ENCODE measurements at regions not wholly inside any gene's neighbourhood (a gene's known extent, or its start where the extent isn't known, plus 50 kb on each side); places are given as distances from the start of the nearest gene placed in this dataset.
"Not testable (repeated sequence)": the region's sequence is repeated elsewhere in the genome, so short reads cannot be mapped to it uniquely, and the experiment has no call there.

DNA sequence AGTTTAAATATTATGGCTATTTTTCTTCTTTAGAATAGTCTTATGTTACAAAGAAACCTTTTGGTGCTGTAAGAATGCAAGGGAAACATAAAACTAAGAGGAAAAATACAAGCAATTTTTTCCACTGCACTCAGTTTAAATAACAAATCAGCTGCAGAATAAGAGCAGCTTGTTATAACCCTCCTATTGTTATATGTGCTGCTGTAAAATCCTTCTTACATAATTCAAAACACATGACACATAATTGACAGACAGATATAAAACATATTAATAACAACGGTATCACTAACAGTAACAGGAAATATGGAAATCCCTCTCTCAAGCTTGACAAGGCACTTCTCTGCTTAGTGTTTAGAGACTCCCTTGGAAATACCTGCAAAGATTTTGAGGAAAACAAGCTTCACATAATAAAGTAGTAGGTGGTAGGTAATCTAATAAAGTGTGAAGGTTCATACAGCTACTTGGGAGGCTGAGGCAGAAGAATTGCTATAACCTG, 385.3 kb upstream of the HS3ST1 start:
- no peak for DNase-seq

GRCh38 chr4:11811521-11811920, 382.8 kb upstream of the HS3ST1 start:
- not testable (repeated sequence) for DNase-seq

- peak; percentile 71 for DNase-seq
Observed at GRCh38 chr4:11805842-11806241, 377.1 kb upstream of the HS3ST1 start.

DNA sequence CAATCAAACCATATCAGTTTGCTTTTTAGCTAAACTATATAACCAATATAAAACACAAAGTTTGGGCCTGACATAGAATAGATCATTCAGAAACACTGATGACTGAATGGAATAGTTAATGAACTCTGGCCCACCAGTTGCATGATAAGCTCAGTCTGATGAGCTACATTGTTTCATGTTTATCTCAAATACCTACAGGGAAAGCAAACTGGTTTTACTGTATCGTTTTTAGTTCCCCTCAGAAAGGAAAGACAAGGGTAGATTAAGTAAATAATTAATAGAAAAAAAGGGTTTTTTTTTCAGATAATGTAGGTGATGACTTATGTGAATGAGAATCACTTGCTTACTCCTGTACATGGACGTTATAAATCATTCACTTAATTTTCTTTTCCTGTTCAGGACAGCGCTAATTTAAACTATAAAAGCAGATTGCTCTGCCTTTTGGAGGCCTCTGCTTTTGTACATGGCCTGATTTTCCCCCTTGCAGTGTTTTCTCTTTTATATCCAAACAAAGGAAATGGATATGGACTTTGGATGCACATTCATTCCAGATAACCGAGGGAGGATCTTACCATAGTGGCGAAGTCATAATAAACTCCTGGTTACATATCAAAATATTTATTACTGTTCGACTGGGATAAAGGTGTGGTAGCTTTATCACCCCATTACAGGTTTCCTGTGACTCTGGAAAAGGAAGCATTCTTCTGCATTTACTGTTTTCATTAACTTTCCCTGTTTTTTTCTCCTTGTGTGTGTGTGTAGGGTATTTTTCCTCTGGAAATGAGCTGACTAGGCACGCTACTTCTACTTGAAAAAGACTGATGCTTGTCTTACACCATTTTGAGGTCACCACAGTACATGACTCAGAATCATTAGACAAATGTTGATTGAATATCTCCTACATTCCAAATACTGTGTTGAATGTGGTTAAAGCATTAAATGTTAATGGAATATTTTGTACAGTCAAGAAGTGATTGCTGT, 373.1 kb upstream of the HS3ST1 start:
- DNase-seq, result no peak

DNA sequence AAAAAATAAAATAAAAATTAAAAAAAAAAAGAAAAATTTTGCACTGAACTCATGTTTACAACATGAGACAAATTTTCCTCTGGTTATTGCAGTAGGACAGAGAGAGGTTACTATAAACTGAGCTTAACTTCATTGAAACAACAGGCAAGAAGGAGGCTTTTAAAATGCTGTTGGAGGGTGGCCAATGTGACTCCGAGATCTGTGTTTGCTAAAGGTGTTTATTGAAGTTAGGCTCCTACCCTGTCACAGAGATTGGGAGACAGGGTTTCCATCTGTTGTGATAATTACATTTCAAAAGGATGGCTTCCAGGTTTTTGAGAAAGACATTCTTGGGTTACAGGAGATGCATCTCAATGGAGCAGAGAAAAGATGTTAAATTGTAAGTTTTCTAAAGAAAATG, 370.5 kb upstream of the HS3ST1 start:
- DNase-seq, result no peak

DNA sequence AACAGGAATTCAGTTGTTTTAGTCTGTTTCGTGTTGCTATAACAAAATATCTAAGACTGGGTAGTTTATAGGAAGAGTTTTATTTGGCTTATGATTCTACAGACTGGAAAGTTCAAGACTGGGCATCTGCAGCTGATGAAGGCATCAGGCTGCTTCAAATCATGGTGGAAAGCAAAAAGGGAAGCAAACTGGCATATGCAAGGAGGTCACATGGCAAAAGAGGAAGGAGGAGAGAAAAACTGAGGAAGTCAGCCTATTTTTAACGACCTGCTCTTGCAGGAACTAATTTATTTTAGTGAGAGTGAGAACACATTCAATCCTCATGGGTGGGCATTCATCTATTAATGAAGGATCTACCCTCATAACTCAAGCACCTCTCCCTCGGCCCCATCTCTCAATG, 363.1 kb upstream of the HS3ST1 start:
- peak; percentile 45 for DNase-seq

DNA sequence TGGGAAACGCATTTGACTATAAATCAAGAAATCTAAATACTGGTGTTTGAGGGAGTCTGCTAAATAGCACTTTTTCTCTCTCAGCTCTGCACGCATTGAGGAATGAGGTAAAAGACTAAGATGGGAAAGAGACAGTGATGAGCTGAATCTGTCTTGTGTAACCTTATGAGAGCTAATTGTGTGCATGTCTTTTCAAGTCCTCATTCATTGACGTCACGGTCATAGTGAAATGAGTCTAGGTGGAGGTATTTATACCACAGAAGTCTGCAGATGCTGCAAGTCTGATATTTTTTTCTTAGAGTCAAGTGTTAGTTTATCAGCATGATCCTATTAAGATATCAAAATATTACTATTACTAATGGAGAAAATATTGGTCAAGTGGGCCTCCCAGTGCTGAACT, 361.5 kb upstream of the HS3ST1 start:
- DNase-seq, result no peak

GRCh38 chr4:11783588-11783987, 354.9 kb upstream of the HS3ST1 start:
- no peak for DNase-seq

DNA sequence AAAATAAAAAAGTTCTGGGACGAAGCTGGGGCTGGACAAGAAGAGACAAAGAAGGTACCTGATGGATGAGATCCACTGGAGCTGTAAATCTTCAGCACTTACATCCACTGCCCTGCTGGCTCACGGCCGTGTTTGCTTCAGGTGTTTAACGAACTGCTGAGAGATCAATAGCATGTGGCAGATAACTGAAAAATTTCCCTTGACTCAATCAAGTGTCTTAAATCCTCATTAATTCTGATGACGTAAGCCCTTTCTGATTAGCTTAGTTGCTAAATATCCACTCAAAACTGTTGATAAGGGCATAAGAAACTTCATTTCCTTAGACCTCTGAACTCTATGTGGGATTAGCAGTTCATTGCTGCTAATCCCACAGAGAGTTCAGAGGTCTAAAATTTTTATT, 354.2 kb upstream of the HS3ST1 start:
- no peak for DNase-seq

GRCh38 chr4:11777447-11777846, 348.8 kb upstream of the HS3ST1 start:
- no peak for DNase-seq

DNA sequence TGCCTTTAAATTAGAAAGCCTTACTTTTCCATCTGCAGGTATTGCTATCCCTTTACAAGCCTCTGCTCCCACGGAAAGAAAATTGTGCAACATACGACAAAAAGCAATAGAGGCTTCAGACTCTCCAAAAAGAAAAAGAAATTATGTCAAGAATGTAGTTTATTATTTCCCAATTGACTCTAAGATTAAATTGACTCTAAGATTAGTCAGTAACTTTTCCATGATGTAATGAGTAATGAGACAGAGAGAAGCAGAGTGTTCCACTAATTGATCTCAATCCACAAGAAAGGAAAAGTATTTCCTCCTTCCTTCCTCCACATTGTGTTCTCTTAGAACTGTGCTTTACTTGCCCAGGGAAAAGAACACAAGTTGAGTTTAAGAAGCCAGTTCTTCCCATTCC, 345.7 kb upstream of the HS3ST1 start:
- no peak for DNase-seq

DNA sequence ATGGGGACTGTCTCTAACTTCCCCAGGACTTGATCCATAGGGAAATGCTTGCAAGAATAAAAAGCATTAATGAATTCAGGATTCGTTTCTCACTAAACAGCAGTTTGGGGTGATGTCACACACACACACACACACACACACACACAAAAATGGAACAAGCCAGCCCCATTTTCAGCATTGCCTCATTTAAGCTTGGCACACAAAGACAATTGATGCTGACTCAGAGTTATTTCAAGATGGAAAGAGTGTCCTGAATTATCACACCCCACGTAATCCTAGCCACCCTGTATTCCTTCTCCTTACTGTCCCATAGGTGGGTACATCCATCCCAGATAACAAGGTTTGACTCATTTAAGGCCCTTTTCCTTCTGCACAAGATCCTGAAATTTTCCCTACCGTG, 345.1 kb upstream of the HS3ST1 start:
- no peak for DNase-seq

GRCh38 chr4:11769434-11769833, 340.7 kb upstream of the HS3ST1 start:
- DNase-seq, result no peak

DNA sequence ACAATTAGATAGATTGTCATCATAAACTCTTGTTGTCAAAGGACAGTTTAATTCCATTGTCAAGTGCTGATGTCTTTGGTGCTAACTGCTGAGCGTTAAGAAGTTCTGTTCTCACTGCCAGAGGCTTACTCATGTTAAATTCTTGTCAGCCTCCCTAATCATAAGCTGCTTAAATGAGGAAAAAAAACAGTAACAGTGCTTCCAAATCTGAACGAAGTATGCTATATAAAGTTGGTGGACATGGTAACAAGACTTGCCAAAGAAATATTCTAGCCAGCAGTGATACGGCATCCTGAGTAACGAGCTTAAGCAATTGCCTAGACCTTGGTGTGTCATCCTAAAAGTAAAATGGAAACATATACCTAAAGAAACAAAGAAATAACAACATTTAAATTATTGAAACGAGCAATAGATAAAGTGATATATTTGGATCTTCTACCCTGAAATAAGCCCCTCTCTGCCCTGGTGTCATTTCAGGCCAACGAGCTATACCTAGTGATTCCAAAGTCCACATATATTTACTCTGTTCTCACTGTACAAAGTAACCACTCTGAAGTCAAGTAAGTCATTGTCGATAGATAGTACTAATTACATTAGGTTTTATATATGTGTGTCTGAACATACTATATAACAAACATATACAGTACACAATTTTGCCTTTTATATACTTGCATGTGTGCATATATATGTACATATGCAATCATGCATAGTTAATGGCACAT, 339.7 kb upstream of the HS3ST1 start:
- DNase-seq, result no peak

DNA sequence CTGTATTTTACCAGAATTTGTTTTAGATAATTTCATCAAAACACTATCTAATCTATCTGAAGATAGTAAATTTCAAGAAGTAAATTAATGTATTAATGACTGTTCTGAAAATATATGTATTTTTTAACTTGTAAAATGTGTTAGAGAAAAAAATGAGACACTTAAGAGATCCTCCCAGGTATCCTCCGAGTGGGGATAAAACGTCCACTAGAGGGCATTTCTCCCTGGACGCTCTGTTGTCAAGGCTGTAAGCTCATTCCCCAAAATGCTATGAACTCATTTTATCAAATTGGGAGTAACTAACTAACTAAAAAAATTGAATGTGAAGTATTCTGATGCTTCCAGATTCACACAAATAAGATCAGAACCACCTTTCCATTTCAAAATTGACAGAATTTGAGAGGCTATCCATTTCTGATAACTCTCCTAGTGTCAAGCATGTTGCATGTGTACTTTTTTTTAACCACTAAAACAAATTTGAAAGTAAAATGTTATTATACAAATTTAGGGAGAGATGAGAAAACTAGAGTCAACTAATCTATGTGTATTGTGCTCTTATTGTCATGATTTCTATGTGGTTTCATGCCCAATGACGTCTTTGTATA, 337.3 kb upstream of the HS3ST1 start:
- DNase-seq, result peak; percentile 72

DNA sequence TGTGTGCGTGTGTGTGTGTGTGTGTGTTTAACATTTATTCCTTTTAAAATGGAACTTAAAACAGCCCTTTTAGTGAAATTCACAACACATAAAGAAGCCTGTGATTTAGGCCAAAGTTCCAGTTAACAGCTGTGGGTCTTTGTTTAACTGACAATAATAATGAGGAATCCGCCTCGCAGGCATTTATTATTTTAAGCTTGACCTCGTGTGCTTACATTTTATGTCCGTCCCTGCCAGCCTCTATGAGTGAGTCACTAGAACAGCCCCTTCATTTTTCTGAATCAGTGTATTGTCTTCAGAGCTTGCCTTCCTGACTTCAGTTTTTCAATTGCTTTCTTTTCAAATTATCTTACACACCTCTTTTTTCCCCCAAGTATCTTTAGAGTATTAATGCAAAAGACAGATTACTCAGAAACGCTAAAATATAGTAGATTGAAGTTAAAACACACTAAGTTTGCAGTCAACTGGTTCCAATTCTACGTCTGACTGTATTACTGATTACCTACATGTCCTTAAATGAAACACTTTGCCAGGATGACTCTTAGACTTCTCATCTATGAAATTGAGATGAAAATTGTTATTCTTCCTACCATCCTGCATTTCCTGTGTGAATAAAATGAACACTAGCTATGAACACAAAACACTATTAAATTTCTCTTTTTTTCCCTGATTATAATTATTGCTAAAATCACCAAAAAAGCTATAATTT, 319.6 kb upstream of the HS3ST1 start:
- no peak for DNase-seq

- no peak for DNase-seq
Observed at GRCh38 chr4:11746734-11747133, 318.0 kb upstream of the HS3ST1 start.

DNA sequence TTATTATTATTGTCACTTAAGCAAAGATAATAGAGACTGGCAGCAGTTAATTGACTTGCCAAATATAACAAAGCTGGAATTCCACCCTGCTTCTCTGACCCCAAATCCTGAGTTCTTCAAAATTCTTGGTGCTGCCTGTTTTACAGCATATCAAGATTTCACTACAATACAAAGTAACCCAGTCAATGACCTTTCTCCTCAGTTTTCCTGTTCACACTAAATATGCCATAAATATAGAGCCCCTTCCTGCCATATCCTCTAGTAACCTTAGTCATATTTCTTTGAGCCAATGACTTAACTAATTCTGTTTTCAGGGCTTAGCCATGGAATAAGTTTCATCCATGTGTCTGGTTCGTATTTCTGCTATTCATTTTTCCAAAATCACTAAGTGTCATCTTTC, 315.3 kb upstream of the HS3ST1 start:
- DNase-seq, result no peak

- no peak for DNase-seq
Observed at GRCh38 chr4:11743236-11743635, 314.5 kb upstream of the HS3ST1 start.

- DNase-seq, result peak; percentile 71
Observed at GRCh38 chr4:11741190-11741652, 312.5 kb upstream of the HS3ST1 start.

DNA sequence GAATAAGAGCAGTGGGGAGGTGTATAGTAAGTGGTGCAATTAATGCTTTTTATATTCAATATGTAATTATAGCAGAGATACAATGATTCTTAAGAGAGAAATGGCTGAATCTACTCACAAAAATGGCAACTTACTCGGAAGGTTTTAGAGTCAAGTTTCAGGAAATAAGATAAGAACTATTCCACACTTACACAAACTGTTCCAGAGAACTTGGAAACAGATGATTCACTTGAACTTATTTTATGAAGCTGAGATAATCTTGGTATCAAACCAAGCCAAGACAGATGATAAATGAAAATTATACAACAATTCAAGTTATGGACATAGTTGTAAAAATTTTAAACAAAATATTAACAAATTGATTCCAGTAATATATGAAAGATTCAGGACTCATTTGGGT, 311.3 kb upstream of the HS3ST1 start:
- peak; percentile 20 for DNase-seq

DNA sequence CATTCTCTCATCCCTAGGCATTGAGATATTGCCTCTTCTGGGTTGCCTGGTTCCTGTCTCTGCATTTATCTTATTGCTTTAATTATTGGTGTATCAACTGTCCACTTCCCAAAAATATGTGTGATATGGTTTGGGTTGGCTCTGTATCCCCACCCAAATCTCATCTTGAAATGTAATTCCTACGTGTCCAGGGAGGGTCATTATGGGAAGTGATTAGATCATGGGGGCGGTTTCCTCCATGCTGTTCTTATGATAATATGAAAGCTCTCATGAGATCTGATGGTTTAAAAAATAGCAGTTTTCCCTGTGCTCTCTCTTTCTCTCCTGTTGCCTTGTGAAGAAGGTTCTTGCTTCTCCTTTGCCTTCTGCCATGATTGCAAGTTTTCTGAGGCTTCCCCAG, 308.3 kb upstream of the HS3ST1 start:
- DNase-seq, result no peak

DNA sequence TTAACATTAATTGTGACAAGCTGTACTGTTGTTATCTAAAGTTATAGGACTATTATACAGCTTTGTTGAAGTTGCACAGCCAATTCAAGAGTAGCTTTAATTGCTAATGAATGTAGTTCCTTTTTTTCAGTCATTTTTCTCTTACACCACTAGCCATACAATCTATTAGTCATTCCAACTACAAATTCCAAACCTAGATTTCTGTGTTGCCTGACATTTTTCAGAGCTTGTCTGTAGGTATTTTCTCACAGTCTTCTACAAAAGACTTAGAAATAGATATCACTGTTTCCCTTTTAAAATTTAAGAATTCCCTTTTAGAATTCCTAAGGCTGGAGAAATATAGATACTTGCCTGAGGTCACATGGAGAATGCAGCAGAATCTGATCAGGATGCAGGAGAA, 307.0 kb upstream of the HS3ST1 start:
- DNase-seq, result no peak

Data from OCI-M1 (cell line).